ENCODE measurements at regions not wholly inside any gene's neighbourhood (a gene's known extent, or its start where the extent isn't known, plus 50 kb on each side); places are given as distances from the start of the nearest gene placed in this dataset.

DNA sequence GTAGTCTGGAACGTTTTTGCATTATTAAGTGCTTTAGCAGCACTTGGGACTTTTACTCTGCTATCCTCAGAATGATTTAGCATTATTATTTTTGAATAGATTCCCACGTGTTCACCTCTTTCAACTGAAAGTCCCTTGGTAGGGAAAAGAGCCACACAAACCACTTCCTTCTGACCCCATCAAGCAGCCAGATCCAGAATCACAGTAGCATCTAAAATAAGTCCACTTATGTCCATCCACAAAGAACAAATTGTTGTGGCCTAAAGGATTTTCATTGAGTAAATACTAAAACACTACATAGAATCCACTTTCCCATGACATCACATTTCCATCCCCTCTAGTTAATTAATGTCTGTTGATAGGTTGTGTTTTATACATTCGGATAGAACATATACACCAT is 381.7 kb downstream of the AASDHPPT start:
- H3K27ac ChIP-seq (ENCODE audit: low read depth in 1 of 2, low read length in 2 of 2): no peak overlapping the region
- no peaks in the 10 kb centered on the region for H3K36me3 ChIP-seq (ENCODE audit: control insufficient read depth in 4 of 4, insufficient read depth in 3 of 4, low read depth in 1 of 4, low read length in 3 of 4)
- no peak overlapping the region for H3K4me3 ChIP-seq (ENCODE audit: low read depth in 1 of 3, low read length in 3 of 3)
- no peak for DNase-seq (ENCODE audit: low spot score)
- H3K4me1 ChIP-seq (ENCODE audit: control insufficient read depth in 4 of 4, insufficient read depth in 4 of 4, low read length in 3 of 4): no peaks in the 10 kb centered on the region
- H3K9me3 ChIP-seq (ENCODE audit: control insufficient read depth in 4 of 4, low read length in 3 of 4): no peaks in the 10 kb centered on the region
- no peak for TF ChIP-seq YY1 (IDR thresholded peaks at IDR 0.05)
- TF ChIP-seq, protein P1, sequence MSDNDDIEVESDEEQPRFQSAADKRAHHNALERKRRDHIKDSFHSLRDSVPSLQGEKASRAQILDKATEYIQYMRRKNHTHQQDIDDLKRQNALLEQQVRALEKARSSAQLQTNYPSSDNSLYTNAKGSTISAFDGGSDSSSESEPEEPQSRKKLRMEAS (IDR thresholded peaks at IDR 0.05): no peak
- WGBS: 56% methylated on average over 3 of the region's 3 CpGs
- no peak overlapping the region for H3K9ac ChIP-seq (ENCODE audit: low read depth in 1 of 2, low read length in 2 of 2)
- peaks cover 0 to 2% (median 0%) of the 10 kb centered on the region in 4 donors for H3K27me3 ChIP-seq (ENCODE audit: control insufficient read depth in 4 of 4, insufficient read depth in 4 of 4, low read length in 3 of 4)

DNA sequence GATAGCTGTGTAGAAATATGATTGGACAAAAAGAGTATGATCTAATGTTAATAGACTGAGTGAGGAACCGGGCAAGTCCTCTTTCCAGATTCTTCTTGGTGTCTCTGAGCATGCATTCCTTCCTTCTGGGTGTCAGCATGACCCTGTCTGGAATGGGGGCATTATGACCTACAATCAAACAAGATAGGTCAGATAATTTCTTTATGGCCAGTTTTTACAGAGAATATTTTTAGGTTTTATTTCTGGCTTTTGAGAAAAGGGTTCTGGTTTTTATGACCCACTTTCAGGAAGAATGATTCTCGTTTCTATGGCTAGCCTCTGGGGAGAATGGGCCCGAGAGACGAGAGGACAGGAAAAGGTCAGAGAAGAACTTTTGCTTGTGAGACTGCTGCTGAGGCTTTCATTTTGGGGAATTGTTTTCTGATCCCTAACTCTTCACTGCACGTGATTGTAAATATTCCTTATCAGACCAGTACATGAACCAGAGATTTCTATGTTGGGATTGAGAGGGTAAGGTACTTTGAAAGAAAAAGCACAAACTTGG is 383.8 kb downstream of the AASDHPPT start:
- Histone ChIP-seq H3K4me3 (ENCODE audit: low read depth in 1 of 3, low read length in 3 of 3) (no peak overlapping the region), H3K4me1 (ENCODE audit: control insufficient read depth in 4 of 4, insufficient read depth in 4 of 4, low read length in 3 of 4) (no peaks in the 10 kb centered on the region), H3K9me3 (ENCODE audit: control insufficient read depth in 4 of 4, low read length in 3 of 4) (no peaks in the 10 kb centered on the region), H3K27ac (ENCODE audit: low read depth in 1 of 2, low read length in 2 of 2) (no peak overlapping the region), H3K27me3 (ENCODE audit: control insufficient read depth in 4 of 4, insufficient read depth in 4 of 4, low read length in 3 of 4) (no peaks in the 10 kb centered on the region), H3K36me3 (ENCODE audit: control insufficient read depth in 4 of 4, insufficient read depth in 3 of 4, low read depth in 1 of 4, low read length in 3 of 4) (no peaks in the 10 kb centered on the region), H3K9ac (ENCODE audit: low read depth in 1 of 2, low read length in 2 of 2) (no peak overlapping the region)
- DNase-seq (ENCODE audit: low spot score): no peak
- 59% methylated on average over 5 of the region's 5 CpGs for WGBS
- TF ChIP-seq FOXA1 (IDR thresholded peaks at IDR 0.05): no peak
- TF ChIP-seq RXRA (IDR thresholded peaks at IDR 0.05): peak in 1 of 2 donors; percentile 7
- no peak for TF ChIP-seq JUND (IDR thresholded peaks at IDR 0.05)
- TF ChIP-seq GABPA (IDR thresholded peaks at IDR 0.05 in 1 of 2, conservative IDR thresholded peaks at IDR 0.05 in 1 of 2): no peak
- TF ChIP-seq, protein P1 (IDR thresholded peaks at IDR 0.05): no peak
- no peak for TF ChIP-seq TAF1 (conservative IDR thresholded peaks at IDR 0.05)
- peak; percentile 64 for TF ChIP-seq NR2F2 (IDR thresholded peaks at IDR 0.05)
- TF ChIP-seq, protein P2, sequence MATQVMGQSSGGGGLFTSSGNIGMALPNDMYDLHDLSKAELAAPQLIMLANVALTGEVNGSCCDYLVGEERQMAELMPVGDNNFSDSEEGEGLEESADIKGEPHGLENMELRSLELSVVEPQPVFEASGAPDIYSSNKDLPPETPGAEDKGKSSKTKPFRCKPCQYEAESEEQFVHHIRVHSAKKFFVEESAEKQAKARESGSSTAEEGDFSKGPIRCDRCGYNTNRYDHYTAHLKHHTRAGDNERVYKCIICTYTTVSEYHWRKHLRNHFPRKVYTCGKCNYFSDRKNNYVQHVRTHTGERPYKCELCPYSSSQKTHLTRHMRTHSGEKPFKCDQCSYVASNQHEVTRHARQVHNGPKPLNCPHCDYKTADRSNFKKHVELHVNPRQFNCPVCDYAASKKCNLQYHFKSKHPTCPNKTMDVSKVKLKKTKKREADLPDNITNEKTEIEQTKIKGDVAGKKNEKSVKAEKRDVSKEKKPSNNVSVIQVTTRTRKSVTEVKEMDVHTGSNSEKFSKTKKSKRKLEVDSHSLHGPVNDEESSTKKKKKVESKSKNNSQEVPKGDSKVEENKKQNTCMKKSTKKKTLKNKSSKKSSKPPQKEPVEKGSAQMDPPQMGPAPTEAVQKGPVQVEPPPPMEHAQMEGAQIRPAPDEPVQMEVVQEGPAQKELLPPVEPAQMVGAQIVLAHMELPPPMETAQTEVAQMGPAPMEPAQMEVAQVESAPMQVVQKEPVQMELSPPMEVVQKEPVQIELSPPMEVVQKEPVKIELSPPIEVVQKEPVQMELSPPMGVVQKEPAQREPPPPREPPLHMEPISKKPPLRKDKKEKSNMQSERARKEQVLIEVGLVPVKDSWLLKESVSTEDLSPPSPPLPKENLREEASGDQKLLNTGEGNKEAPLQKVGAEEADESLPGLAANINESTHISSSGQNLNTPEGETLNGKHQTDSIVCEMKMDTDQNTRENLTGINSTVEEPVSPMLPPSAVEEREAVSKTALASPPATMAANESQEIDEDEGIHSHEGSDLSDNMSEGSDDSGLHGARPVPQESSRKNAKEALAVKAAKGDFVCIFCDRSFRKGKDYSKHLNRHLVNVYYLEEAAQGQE (IDR thresholded peaks at IDR 0.05): no peak

DNA sequence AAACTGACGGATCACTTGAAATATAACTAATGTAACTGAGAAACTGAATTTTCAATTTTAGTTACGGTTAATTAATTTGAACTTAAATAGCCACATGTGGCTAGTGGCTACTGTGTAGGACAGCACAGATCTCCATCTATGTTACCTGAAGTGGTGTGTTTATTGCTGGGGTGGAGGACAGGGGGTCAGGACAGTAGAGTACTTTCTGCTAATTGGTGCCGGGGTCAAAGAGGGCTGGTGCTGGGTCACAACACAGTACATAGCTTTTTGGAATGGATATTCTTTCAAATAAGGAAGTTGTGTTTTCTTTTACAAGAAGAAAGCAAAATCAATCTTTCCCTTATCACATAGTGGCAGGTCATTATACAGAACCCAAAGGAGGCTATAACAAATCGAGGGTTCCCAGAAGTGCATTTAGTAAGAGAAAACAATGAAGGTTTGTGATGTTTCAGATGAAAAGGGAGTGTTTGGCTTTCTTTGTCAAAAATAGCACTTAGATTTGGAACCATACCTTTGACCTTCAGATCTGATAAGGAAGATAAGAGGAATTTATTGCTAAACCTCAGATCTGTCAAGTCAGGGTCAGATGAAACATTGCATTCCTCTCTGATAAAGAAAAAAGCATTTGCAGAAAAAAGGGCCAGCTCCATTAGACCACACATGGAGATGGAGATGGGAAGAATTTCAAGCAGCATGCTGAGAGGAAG is 384.5 kb downstream of the AASDHPPT start:
- no peaks in the 10 kb centered on the region for H3K4me1 ChIP-seq (ENCODE audit: control insufficient read depth in 4 of 4, insufficient read depth in 4 of 4, low read length in 3 of 4)

More for the DNA sequence above, 384.5 kb downstream of the AASDHPPT start:
- H3K27me3 ChIP-seq (ENCODE audit: control insufficient read depth in 4 of 4, insufficient read depth in 4 of 4, low read length in 3 of 4): no peaks in the 10 kb centered on the region
- no peak overlapping the region for H3K9ac ChIP-seq (ENCODE audit: low read depth in 1 of 2, low read length in 2 of 2)
- DNase-seq (ENCODE audit: low spot score): no peak
- TF ChIP-seq, protein P2 (IDR thresholded peaks at IDR 0.05): no peak
- TF ChIP-seq HNF4G (IDR thresholded peaks at IDR 0.05) (no peak), FOXA1 (IDR thresholded peaks at IDR 0.05) (no peak), GABPA (IDR thresholded peaks at IDR 0.05 in 1 of 2, conservative IDR thresholded peaks at IDR 0.05 in 1 of 2) (no peak), NR2F2 (IDR thresholded peaks at IDR 0.05) (peak; percentile 79)
- no peak overlapping the region for H3K27ac ChIP-seq (ENCODE audit: low read depth in 1 of 2, low read length in 2 of 2)
- no peaks in the 10 kb centered on the region for H3K9me3 ChIP-seq (ENCODE audit: control insufficient read depth in 4 of 4, low read length in 3 of 4)
- H3K36me3 ChIP-seq (ENCODE audit: control insufficient read depth in 4 of 4, insufficient read depth in 3 of 4, low read depth in 1 of 4, low read length in 3 of 4): no peaks in the 10 kb centered on the region
- WGBS: 40% methylated on average over 4 of the region's 4 CpGs
- no peak overlapping the region for H3K4me3 ChIP-seq (ENCODE audit: low read depth in 1 of 3, low read length in 3 of 3)
